KBM-7 (cell line): ENCODE measurements at regions not wholly inside any gene's neighbourhood (a gene's known extent, or its start where the extent isn't known, plus 50 kb on each side); places are given as distances from the start of the nearest gene placed in this dataset.
"Not testable (repeated sequence)": the region's sequence is repeated elsewhere in the genome, so short reads cannot be mapped to it uniquely, and the experiment has no call there.

Experiments used
- DNase-seq: peaks from one replicate; pipeline ENCODE4 v3.0.0-alpha.2; 2015
- in situ Hi-C: fragments of 300-500 bp; cut with MboI; formaldehyde crosslinking; loops from 2 replicates; pipeline ENCODE4 v1.14.3; 2020; ENCODE audit warnings: low sequenced_read_pairs, low pct_unique_long_range_greater_than_20kb, mixed read lengths

GRCh38 chr9:78940121-78940855 is 631.5 kb upstream of the TLE4 start:
- DNase-seq: no peak
- in situ Hi-C loops: no loop called here

- in situ Hi-C loops: no loop called here
These were observed 617.5 kb upstream of the TLE4 start for GRCh38 chr9:78954286-78954685.

GRCh38 chr9:78958892-78959291 is 612.9 kb upstream of the TLE4 start:
- in situ Hi-C loops: no loop called here
- peak; percentile 3 for DNase-seq

More at GRCh38 chr9:78954286-78954685, 617.5 kb upstream of the TLE4 start:
- DNase-seq: no peak

GRCh38 chr9:78962156-78962555 is 609.6 kb upstream of the TLE4 start:
- in situ Hi-C loops: no loop called here
- no peak for DNase-seq

- in situ Hi-C loops: no loop called here
- no peak for DNase-seq
These were observed 607.9 kb upstream of the TLE4 start for GRCh38 chr9:78963911-78964310.

GRCh38 chr9:78967596-78968217 is 604.1 kb upstream of the TLE4 start:
- in situ Hi-C loops: no loop called here
- no peak for DNase-seq

GRCh38 chr9:78970375-78970774 is 601.4 kb upstream of the TLE4 start:
- in situ Hi-C loops: no loop called here
- no peak for DNase-seq

- DNase-seq: no peak
- in situ Hi-C loops: no loop called here
These were observed 600.2 kb upstream of the TLE4 start for GRCh38 chr9:78971540-78971939.

- in situ Hi-C loops: no loop called here
These were observed 599.3 kb upstream of the TLE4 start for GRCh38 chr9:78972303-78972999.

GRCh38 chr9:78973907-78974306 is 597.9 kb upstream of the TLE4 start:
- no peak for DNase-seq
- in situ Hi-C loops: no loop called here

More at GRCh38 chr9:78972303-78972999, 599.3 kb upstream of the TLE4 start:
- DNase-seq: no peak

GRCh38 chr9:78982849-78983248 is 588.9 kb upstream of the TLE4 start:
- no peak for DNase-seq
- in situ Hi-C loops: no loop called here

- in situ Hi-C loops: no loop called here
- no peak for DNase-seq
These were observed 586.6 kb upstream of the TLE4 start for GRCh38 chr9:78985084-78985738.

- no peak for DNase-seq
- in situ Hi-C loops: no loop called here
These were observed 585.3 kb upstream of the TLE4 start for GRCh38 chr9:78986446-78986845.

GRCh38 chr9:78989031-78989658 is 582.6 kb upstream of the TLE4 start:
- in situ Hi-C loops: no loop called here
- no peak for DNase-seq

GRCh38 chr9:78994471-78994870 is 577.3 kb upstream of the TLE4 start:
- DNase-seq: no peak

GRCh38 chr9:78994974-78995373 is 576.8 kb upstream of the TLE4 start:
- in situ Hi-C loops, DNase-seq: not testable (repeated sequence)

More at GRCh38 chr9:78994471-78994870, 577.3 kb upstream of the TLE4 start:
- in situ Hi-C loops: no loop called here

- in situ Hi-C loops: no loop called here
- no peak for DNase-seq
These were observed 574.5 kb upstream of the TLE4 start for GRCh38 chr9:78997296-78997695.

GRCh38 chr9:79000230-79001002 is 571.3 kb upstream of the TLE4 start:
- in situ Hi-C loops: no loop called here
- DNase-seq: no peak

GRCh38 chr9:79001012-79001411 is 570.8 kb upstream of the TLE4 start:
- in situ Hi-C loops: no loop called here
- no peak for DNase-seq
